Aorta (tissue), 5 donors: ENCODE measurements at regions not wholly inside any gene's neighbourhood (a gene's known extent, or its start where the extent isn't known, plus 50 kb on each side); places are given as distances from the start of the nearest gene placed in this dataset.

ENCODE experiments used
- ATAC-seq: fragments of 200-7000 bp; cut with Tn5 transposase; one replicate; pipeline ENCODE4 v1.9.1; 2022; ENCODE audit warnings: moderate library complexity; ENCODE audit not compliant: low FRiP score
- DNase-seq, 2 donors: peaks; one replicate each; pipeline ENCODE4 v3.0.0-alpha.2; 2020
- H3K27ac ChIP-seq, 2 donors: one replicate each; pipeline ENCODE4 v1.5.1; 2013; ENCODE audit warnings: low read length in 2 of 2, mild to moderate bottlenecking in 2 of 2, moderate library complexity in 2 of 2, control low read depth in 1 of 2, inconsistent platforms in 1 of 2, low read depth in 1 of 2
- H3K27me3 ChIP-seq, 2 donors: one replicate each; pipeline ENCODE4 v1.6.1; 2013; ENCODE audit warnings: control low read depth in 1 of 2, low read length in 1 of 2, mild to moderate bottlenecking in 1 of 2, moderate library complexity in 1 of 2; ENCODE audit not compliant: insufficient read depth in 2 of 2, control insufficient read depth in 1 of 2
- H3K36me3 ChIP-seq, 2 donors: one replicate each; pipeline ENCODE4 v1.6.1; 2013; ENCODE audit warnings: control low read depth in 1 of 2, low read length in 1 of 2, mild to moderate bottlenecking in 1 of 2; ENCODE audit not compliant: insufficient read depth in 2 of 2, control insufficient read depth in 1 of 2
- H3K4me1 ChIP-seq, 2 donors: one replicate each; pipeline ENCODE4 v1.6.1; 2013; ENCODE audit warnings: low read length in 2 of 2, control low read depth in 1 of 2, mild to moderate bottlenecking in 1 of 2, moderate library complexity in 1 of 2; ENCODE audit not compliant: insufficient read depth in 2 of 2, control insufficient read depth in 1 of 2
- H3K4me3 ChIP-seq, 2 donors: one replicate each; pipeline ENCODE4 v1.5.1; 2013; ENCODE audit warnings: low read length in 2 of 2, control low read depth in 1 of 2, mild to moderate bottlenecking in 1 of 2
- H3K9me3 ChIP-seq: one replicate; pipeline ENCODE4 v1.6.1; 2013; ENCODE audit warnings: mild to moderate bottlenecking, low read length; ENCODE audit not compliant: control insufficient read depth
- WGBS, 2 donors: extraction: QIAGEN DNeasy Blood & Tissue Kit; methylation state at CpG; one replicate each; pipeline ENCODE4 v1.1.7; 2013; 5-methylcytosine and 5-hydroxymethylcytosine counted together
- intact Hi-C, 2 donors: fragments of 100-400 bp; cut with DNase I; formaldehyde crosslinking; loops; one replicate each; pipeline versions ENCODE4 v1.14.2 to v1.15.0; 2022
- donor health status: healthy with polysubstance abuse.
- donor health status: Bipolar disorder and iron deficiency.
- donor health status: DM: no; HTN: no; CAD: no.
- donor health status: DM: no; HTN: no; CAD: no.
- donor health status: DM: yes; HTN: yes; CAD: no.

GRCh38 chr21:14321042-14321441, 61.9 kb downstream of the HSPA13 start:
- ATAC-seq (no peak), DNase-seq (no peak)
- Histone ChIP-seq H3K27me3 (no peaks in the 10 kb centered on the region), H3K4me1 (no peaks in the 10 kb centered on the region), H3K9me3 (no peaks in the 10 kb centered on the region), H3K4me3 (no peak overlapping the region), H3K27ac (no peak overlapping the region), H3K36me3 (no peaks in the 10 kb centered on the region)
- intact Hi-C loops = no loop called here
- 81 to 83% methylated on average over 5 of the region's 5 CpGs for WGBS, 2 donors

GRCh38 chr21:14319805-14320204, 63.1 kb downstream of the HSPA13 start:
- 53 to 55% methylated on average over 1 of the region's 1 CpG for WGBS, 2 donors
- Histone ChIP-seq H3K4me3 (no peak overlapping the region), H3K4me1 (no peaks in the 10 kb centered on the region), H3K27me3 (no peaks in the 10 kb centered on the region), H3K36me3 (no peaks in the 10 kb centered on the region), H3K27ac (no peak overlapping the region), H3K9me3 (no peaks in the 10 kb centered on the region)
- no peak for DNase-seq
- intact Hi-C loops = no loop called here
- ATAC-seq = no peak

- ATAC-seq = no peak
- no peaks in the 10 kb centered on the region for H3K36me3 ChIP-seq
- WGBS, 2 donors = 22 to 27% methylated on average over 2 of the region's 2 CpGs
- H3K9me3 ChIP-seq = no peaks in the 10 kb centered on the region
- H3K27me3 ChIP-seq = no peaks in the 10 kb centered on the region
- intact Hi-C loops = no loop called here
- H3K4me3 ChIP-seq = no peak overlapping the region
- H3K27ac ChIP-seq = no peak overlapping the region
- DNase-seq = no peak
- no peaks in the 10 kb centered on the region for H3K4me1 ChIP-seq
Measured at GRCh38 chr21:14318578-14318977, 64.4 kb downstream of the HSPA13 start.

GRCh38 chr21:14317507-14317906, 65.4 kb downstream of the HSPA13 start:
- no peak for ATAC-seq
- intact Hi-C loops = no loop called here
- no peak overlapping the region for H3K4me3 ChIP-seq

GRCh38 chr21:14313300-14313699, 69.6 kb downstream of the HSPA13 start:
- DNase-seq = no peak
- Histone ChIP-seq H3K4me1 (no peaks in the 10 kb centered on the region), H3K36me3 (no peaks in the 10 kb centered on the region), H3K27me3 (no peaks in the 10 kb centered on the region), H3K9me3 (no peaks in the 10 kb centered on the region), H3K27ac (no peak overlapping the region), H3K4me3 (no peak overlapping the region)
- 73 to 77% methylated on average over 8 of the region's 8 CpGs for WGBS, 2 donors
- intact Hi-C loops = no loop called here
- ATAC-seq = no peak

More at GRCh38 chr21:14317507-14317906, 65.4 kb downstream of the HSPA13 start:
- no peaks in the 10 kb centered on the region for H3K4me1 ChIP-seq
- no peak for DNase-seq
- H3K36me3 ChIP-seq = no peaks in the 10 kb centered on the region
- no peaks in the 10 kb centered on the region for H3K27me3 ChIP-seq
- H3K27ac ChIP-seq = no peak overlapping the region
- H3K9me3 ChIP-seq = no peaks in the 10 kb centered on the region
- 81 to 84% methylated on average over 4 of the region's 4 CpGs for WGBS, 2 donors

GRCh38 chr21:14312871-14313270, 70.1 kb downstream of the HSPA13 start:
- intact Hi-C loops = no loop called here
- Histone ChIP-seq H3K4me1 (no peaks in the 10 kb centered on the region), H3K4me3 (no peak overlapping the region), H3K9me3 (no peaks in the 10 kb centered on the region), H3K36me3 (no peaks in the 10 kb centered on the region), H3K27me3 (no peaks in the 10 kb centered on the region), H3K27ac (no peak overlapping the region)
- no peak for ATAC-seq
- DNase-seq = no peak
- WGBS, 2 donors = 71 to 83% methylated on average over 1 of the region's 1 CpG

- Histone ChIP-seq H3K27me3 (no peaks in the 10 kb centered on the region), H3K4me3 (no peak overlapping the region), H3K4me1 (no peaks in the 10 kb centered on the region), H3K27ac (no peak overlapping the region), H3K36me3 (no peaks in the 10 kb centered on the region), H3K9me3 (no peaks in the 10 kb centered on the region)
- ATAC-seq (no peak), DNase-seq (no peak)
- 53 to 59% methylated on average over 5 of the region's 5 CpGs for WGBS, 2 donors
- intact Hi-C loops = no loop called here
Measured at GRCh38 chr21:14308234-14308633, 74.7 kb downstream of the HSPA13 start.

GRCh38 chr21:14306126-14306907, 76.6 kb downstream of the HSPA13 start:
- intact Hi-C loops = no loop called here
- no peak for ATAC-seq
- 20 to 21% methylated on average over 5 of the region's 5 CpGs for WGBS, 2 donors
- no peak overlapping the region for H3K27ac ChIP-seq
- H3K4me1 ChIP-seq = no peaks in the 10 kb centered on the region
- H3K36me3 ChIP-seq = no peaks in the 10 kb centered on the region
- DNase-seq = no peak
- H3K9me3 ChIP-seq = no peaks in the 10 kb centered on the region
- no peaks in the 10 kb centered on the region for H3K27me3 ChIP-seq
- no peak overlapping the region for H3K4me3 ChIP-seq

GRCh38 chr21:14303731-14304488, 79.0 kb downstream of the HSPA13 start:
- H3K4me3 ChIP-seq = no peak overlapping the region
- intact Hi-C loops = no loop called here
- H3K36me3 ChIP-seq = no peaks in the 10 kb centered on the region
- H3K27me3 ChIP-seq = no peaks in the 10 kb centered on the region
- no peak overlapping the region for H3K27ac ChIP-seq
- H3K9me3 ChIP-seq = no peaks in the 10 kb centered on the region
- ATAC-seq (no peak), DNase-seq (no peak)
- 61 to 71% methylated on average over 8 of the region's 8 CpGs for WGBS, 2 donors
- no peaks in the 10 kb centered on the region for H3K4me1 ChIP-seq
